Thyroid gland (tissue), 4 donors: ENCODE measurements at regions not wholly inside any gene's neighbourhood (a gene's known extent, or its start where the extent isn't known, plus 50 kb on each side); places are given as distances from the start of the nearest gene placed in this dataset.

ENCODE experiments used
- POLR2A ChIP-seq, 2 donors: fragments of 450-650 bp; IDR thresholded peaks; one replicate each; pipeline ENCODE4 v1.6.1; 2017; ENCODE audit warnings: antibody characterized with exemption in 2 of 2, mild to moderate bottlenecking in 2 of 2, moderate library complexity in 1 of 2
- TF ChIP-seq, protein P1 (sequence below), 6 experiments: fragments of 200-600 bp in 3 of 6; fragments of 450-650 bp in 3 of 6; sonication (generic) in 3 of 6; IDR thresholded peaks; one replicate each; pipeline ENCODE4 v1.5.1; 2016 to 2019; ENCODE audit warnings: antibody characterized with exemption in 6 of 6, mild to moderate bottlenecking in 2 of 6, inconsistent platforms in 1 of 6, moderate library complexity in 1 of 6

DNA sequence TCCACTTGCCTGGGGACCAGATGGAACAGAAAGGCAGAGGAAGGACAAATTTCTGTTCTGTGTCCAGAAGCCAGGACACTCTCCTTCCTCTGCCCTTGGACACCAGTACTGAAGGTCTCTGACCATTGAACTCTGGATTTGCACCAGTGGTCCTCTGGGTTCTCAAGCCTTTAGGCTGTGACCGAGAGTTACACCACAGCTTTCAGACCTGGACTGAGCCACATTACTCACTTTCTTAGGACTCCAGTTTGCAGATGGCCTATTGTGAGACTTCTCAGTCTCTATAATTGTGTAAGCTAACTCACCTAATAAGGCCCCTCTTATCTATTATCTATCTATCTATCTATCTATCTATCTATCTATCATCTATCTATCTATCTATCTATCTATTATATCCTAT lies 295.3 kb upstream of the GALNTL6 start:
- TF ChIP-seq, protein P1, sequence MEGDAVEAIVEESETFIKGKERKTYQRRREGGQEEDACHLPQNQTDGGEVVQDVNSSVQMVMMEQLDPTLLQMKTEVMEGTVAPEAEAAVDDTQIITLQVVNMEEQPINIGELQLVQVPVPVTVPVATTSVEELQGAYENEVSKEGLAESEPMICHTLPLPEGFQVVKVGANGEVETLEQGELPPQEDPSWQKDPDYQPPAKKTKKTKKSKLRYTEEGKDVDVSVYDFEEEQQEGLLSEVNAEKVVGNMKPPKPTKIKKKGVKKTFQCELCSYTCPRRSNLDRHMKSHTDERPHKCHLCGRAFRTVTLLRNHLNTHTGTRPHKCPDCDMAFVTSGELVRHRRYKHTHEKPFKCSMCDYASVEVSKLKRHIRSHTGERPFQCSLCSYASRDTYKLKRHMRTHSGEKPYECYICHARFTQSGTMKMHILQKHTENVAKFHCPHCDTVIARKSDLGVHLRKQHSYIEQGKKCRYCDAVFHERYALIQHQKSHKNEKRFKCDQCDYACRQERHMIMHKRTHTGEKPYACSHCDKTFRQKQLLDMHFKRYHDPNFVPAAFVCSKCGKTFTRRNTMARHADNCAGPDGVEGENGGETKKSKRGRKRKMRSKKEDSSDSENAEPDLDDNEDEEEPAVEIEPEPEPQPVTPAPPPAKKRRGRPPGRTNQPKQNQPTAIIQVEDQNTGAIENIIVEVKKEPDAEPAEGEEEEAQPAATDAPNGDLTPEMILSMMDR (IDR thresholded peaks at IDR 0.05): no peak
- no peak for TF ChIP-seq POLR2A (IDR thresholded peaks at IDR 0.05)
